UCSD-AML1 (cell line): ENCODE measurements at regions not wholly inside any gene's neighbourhood (a gene's known extent, or its start where the extent isn't known, plus 50 kb on each side); places are given as distances from the start of the nearest gene placed in this dataset.
A peak's percentile ranks its signal among the peaks of the same experiment; 100 is the strongest.
"Not testable (repeated sequence)": the region's sequence is repeated elsewhere in the genome, so short reads cannot be mapped to it uniquely, and the experiment has no call there.

Experiments
- DNase-seq: peaks from one replicate; lab custom pipeline; 2025; ENCODE audit not compliant: unreplicated experiment; lab: John Stamatoyannopoulos, UW

- no peak for DNase-seq
Measured at GRCh38 chr6:27593200-27593818, 120.4 kb upstream of the ZNF184 start.

- peak; percentile 50 for DNase-seq
Measured at GRCh38 chr6:27592481-27593199, 119.7 kb upstream of the ZNF184 start.

- no peak for DNase-seq
Measured at GRCh38 chr6:27591699-27592480, 119.0 kb upstream of the ZNF184 start.

DNA sequence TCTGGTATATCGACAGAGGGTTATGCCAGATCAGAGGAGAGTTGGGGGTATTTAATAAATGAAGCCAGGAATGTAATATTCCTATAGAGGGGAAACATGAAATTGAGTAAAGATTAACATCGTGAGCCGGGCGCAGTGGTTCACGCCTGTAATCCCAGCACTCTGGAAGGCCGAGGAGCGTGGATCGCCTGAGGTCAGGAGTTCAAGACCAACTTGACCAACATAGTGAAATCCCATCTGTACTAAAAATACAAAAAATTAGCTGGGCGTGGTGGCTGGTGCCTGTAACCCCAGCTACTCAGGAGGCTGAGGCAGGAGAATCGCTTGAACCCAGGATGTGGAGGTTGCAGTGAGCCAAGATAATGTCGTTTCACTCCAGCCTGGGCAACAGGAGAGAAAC, 112.4 kb upstream of the ZNF184 start:
- DNase-seq, result not testable (repeated sequence)

- no peak for DNase-seq
Measured at GRCh38 chr6:27584326-27584725, 111.4 kb upstream of the ZNF184 start.

DNA sequence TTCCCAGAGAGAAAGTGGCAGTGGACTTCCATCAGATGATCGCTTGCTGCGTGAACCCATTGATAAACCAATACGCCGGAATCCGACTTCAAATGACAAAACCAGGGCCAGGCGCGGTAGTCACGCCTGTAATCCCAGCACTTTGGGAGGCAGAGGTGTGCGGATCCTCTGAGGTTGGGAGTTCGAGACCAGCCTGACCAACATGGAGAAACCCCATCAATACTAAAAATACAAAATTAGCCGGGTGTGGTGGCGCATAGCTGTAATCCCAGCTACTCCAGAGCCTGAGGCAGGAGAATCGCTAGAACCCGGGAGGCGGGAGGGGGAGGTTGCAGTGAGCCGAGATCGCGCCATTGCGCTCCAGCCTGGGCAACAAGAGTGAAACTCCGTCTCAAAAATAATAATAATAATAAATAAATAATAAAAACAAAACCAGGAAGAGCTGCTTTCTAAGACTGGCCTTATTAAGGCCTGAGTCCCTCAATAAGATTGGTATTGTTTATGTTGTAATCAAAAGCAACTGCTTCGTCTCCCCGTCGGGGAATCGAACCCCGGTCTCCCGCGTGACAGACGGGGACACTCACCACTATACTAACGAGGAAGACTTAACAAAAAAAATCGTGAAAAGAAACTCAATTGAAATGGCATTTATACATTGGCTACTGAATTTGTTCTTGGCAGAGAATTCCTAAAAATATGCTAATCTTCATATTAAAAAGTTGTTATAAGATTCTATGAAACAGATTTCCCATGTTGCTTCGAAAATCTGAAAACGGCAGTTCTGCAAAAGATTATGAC, 110.2 kb upstream of the ZNF184 start:
- DNase-seq, result peak; percentile 65

DNA sequence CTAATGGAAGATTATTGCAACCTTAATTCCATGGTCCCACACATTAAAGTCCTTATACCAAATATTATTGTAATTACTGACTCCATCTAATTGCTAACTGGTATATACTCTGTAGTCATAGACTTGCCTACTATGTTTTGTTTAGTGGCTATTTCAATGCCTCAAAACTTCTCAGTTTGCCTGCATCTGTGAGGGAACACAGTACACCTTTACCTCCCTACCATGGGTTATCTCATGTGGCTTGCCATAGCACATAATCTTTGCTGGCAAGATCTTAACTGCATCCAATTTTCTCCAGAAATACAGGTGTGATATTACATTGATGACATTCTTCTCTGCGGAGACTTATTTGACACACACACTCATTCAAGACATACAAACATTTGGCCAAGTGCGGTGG, 107.1 kb upstream of the ZNF184 start:
- DNase-seq, result no peak

DNA sequence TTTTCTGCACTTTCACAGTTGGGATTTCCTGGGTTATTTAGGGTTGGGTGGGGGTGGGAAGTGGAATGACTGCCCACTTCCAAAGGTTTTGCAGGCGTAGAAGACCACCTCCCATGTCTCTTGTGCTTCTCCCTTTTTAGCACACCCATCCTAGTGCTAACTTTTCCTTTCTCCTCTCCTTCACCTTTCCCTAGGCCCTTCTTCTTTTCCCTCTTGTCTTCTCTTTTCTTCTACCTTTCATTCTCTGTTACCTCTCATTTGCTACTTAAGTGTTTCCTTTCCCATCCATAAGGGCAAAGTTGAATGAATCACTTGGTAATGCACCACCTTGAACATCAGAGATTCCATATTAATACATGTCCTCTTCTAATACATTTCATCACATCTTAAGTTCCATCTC, 105.0 kb upstream of the ZNF184 start:
- no peak for DNase-seq

DNA sequence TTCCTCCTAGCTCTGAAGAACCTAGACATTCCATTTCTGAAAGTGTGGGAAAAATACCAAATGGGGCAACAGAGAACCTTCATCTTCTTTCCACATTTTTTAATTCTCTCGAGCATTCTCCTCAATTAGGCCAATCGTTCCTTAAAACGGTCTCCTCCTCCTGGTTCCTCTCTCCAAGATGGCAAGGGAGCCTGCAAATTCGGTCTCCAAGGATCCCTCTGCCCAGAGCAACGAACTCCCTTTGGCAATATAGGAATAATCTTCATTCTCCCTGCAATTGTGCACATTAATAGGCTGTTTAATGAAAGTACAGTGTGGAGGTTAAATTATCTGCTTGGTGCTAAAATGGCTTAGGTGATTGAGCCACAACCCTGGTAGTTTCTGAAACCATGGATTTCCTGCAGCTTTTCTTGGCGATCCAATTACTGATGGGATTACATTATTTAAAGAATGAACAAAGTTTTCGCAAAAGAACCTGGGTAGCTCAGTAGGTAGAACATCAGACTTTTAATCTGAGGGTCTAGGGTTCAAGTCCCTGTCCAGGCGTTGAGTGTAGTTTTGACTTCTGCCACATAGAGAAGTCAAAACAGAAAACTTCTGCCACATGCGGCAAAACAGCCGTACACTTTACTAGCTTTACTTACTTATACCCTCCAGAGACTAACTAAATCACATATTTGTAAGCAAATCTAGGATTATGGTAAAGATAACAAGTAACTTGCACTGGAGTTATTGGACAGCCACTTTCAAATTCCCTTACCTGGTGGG, 102.9 kb upstream of the ZNF184 start:
- no peak for DNase-seq

- no peak for DNase-seq
Measured at GRCh38 chr6:27568226-27568897, 95.5 kb upstream of the ZNF184 start.

- no peak for DNase-seq
Measured at GRCh38 chr6:27565839-27566779, 93.2 kb upstream of the ZNF184 start.

- DNase-seq, result no peak
Measured at GRCh38 chr6:27562027-27562410, 89.1 kb upstream of the ZNF184 start.

GRCh38 chr6:27558028-27558724, 85.3 kb upstream of the ZNF184 start:
- no peak for DNase-seq

DNA sequence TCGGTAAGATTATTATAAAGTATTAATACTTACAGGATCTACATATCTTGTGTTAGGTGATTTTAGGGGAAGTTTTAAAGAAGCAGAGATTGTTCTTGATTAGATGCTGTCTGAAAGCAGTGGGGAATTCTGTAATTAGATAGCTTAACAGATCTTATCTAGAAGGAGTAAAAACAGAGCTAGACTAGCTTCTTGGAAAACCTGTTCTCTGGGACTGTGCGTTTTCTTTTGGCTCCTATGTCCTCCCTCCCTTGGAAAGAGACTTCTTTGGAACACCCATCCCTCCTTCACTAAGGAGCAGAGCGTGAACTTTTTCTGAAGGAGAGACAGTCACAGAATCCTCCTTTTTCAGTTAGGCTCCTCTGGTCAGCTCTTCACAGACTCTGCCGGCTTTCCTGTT, 83.5 kb upstream of the ZNF184 start:
- no peak for DNase-seq

GRCh38 chr6:27553123-27553904, 80.4 kb upstream of the ZNF184 start:
- DNase-seq, result peak; percentile 12

- DNase-seq, result no peak
Measured at GRCh38 chr6:27551607-27552006, 78.7 kb upstream of the ZNF184 start.

DNA sequence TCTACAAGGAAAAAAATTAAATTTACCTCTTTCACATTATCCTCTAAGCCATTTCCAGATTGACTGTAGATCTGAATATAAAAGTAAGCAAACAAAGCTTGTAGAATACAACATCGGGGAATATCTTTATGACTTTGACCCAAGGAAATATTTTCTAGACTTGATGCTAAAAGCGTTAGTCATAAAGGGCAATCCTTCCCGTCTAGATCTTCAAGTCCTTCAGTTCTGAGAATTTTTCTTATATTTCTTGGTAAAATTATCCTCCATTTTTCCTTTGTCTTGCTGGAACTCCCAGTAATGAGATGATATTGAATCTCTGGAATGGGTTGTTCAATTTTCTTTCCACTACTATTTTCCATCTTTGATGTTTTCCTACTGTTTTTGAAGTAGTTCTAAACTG, 77.8 kb upstream of the ZNF184 start:
- no peak for DNase-seq

- not testable (repeated sequence) for DNase-seq
Measured at GRCh38 chr6:27549241-27549598, 76.3 kb upstream of the ZNF184 start.
